VCaP (cell line): ENCODE measurements at regions not wholly inside any gene's neighbourhood (a gene's known extent, or its start where the extent isn't known, plus 50 kb on each side); places are given as distances from the start of the nearest gene placed in this dataset.

ENCODE experiments used
- H3K27ac ChIP-seq: fragments of 450-650 bp; 2 replicates; pipeline ENCODE4 v1.5.1; 2017
- CTCF ChIP-seq: fragments of 450-650 bp; conservative IDR thresholded peaks from 2 replicates; pipeline ENCODE4 v1.5.1; 2017; ENCODE audit warnings: mild to moderate bottlenecking, moderate library complexity

GRCh38 chr15:38691965-38692788, 127.6 kb upstream of the RASGRP1 start:
- TF ChIP-seq CTCF = no peak
- H3K27ac ChIP-seq = no peak overlapping the region

- no peak for TF ChIP-seq CTCF
- no peak overlapping the region for H3K27ac ChIP-seq
These were observed 128.1 kb upstream of the RASGRP1 start for GRCh38 chr15:38692789-38693062.

DNA sequence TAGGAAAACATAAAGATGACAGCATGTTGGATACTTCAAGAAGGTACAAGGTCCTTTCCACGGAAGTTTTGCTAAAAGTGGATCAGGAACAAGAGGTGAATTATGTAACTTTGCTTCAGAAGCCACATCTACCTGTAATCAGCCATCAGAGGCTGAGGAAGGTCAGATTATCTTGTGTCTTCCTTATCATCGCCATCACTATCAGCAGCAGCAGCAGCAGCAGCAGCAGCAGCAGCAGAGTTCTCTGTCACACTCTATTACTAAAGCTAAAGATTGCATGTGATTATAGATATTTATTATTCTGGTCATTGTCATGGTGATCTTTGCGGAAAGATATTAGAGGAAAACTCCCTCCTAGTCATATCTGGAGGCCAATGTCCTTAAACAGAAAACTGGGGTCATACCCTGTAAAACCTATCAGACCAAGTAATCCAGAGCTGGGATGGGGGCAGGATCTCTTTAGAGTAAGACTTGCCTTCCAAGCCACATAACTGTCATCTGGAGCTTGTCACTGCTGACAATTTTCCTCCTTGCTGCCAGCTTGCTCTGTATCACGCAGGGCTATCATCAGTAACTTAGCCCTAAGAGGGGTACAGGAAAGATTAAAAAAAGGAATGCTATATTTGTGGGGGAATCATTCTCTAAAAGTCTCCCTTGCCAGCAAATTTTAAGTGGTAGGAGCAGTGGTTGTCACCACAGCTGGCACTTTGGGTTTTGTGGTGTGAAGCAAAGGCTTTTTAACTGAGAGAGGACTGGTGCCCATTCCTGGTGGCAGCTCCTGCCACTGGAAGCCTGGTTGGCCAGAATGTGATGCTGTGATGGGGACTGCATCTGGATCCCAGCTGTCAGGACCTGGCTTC, 130.9 kb upstream of the RASGRP1 start:
- H3K27ac ChIP-seq = no peak overlapping the region
- no peak for TF ChIP-seq CTCF

GRCh38 chr15:38696109-38696727, 131.6 kb upstream of the RASGRP1 start:
- TF ChIP-seq CTCF = no peak
- H3K27ac ChIP-seq = no peak overlapping the region

DNA sequence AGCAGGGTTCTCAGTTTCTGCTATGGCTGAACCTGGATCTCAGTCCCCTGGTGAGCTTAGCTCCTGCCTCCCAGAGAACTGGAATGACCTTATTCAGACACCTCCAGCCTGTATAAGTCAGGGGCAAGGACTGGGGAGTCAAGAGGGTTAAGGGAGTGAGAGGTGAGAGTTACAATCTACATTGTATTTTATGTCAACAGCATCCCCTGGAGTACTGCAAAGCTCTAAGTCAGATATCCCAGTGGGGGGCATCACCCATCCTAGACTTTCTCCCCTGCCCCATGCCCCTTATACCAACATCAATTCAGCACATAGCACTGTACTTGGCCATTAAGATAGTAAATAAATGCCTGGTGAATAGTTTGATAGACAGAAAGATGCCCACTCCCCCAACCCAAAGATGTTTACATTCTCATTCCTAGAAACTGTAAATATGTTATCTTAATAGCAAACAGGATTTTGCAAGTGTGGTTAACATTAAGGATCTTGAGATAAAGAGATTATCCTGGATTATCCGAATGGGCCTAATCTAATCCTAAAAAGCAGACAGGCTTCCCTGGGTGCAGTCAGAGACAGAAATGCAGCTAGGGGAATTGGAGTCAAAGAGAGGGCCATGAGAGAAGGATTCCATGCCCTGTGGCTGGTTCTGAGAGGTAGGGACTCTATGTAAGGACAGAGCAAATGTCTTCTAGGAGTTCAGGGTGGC, 132.3 kb upstream of the RASGRP1 start:
- no peak for TF ChIP-seq CTCF
- H3K27ac ChIP-seq = no peak overlapping the region

- H3K27ac ChIP-seq = no peak overlapping the region
- no peak for TF ChIP-seq CTCF
These were observed 133.6 kb upstream of the RASGRP1 start for GRCh38 chr15:38698254-38698653.
